Upper lobe of left lung (tissue), 6 donors: ENCODE measurements at regions not wholly inside any gene's neighbourhood (a gene's known extent, or its start where the extent isn't known, plus 50 kb on each side); places are given as distances from the start of the nearest gene placed in this dataset.

Experiments used
- ATAC-seq, 2 donors: fragments of 200-7000 bp; cut with Tn5 transposase; one replicate each; pipeline ENCODE4 v1.9.1; 2022; ENCODE audit warnings: mild to moderate bottlenecking in 2 of 2, moderate library complexity in 2 of 2; ENCODE audit not compliant: low FRiP score in 2 of 2
- DNase-seq, 2 donors: peaks; one replicate each; pipeline ENCODE4 v3.0.0-alpha.2; 2019 to 2020
- H3K27ac ChIP-seq, 4 donors: fragments of 200-600 bp; sonication (generic); one replicate each; pipeline ENCODE4 v1.5.1; 2016 to 2019
- H3K27me3 ChIP-seq, 4 donors: fragments of 200-600 bp; sonication (generic); one replicate each; pipeline ENCODE4 v1.5.1; 2017 to 2019
- H3K36me3 ChIP-seq, 4 donors: fragments of 200-600 bp; sonication (generic); one replicate each; pipeline ENCODE4 v1.5.1; 2016 to 2019
- H3K4me1 ChIP-seq, 4 donors: fragments of 200-600 bp; sonication (generic); one replicate each; pipeline ENCODE4 v1.5.1; 2018 to 2019
- H3K4me3 ChIP-seq, 4 donors: fragments of 200-600 bp; sonication (generic); one replicate each; pipeline ENCODE4 v1.5.1; 2017 to 2019; ENCODE audit warnings: mild to moderate bottlenecking in 2 of 4, moderate library complexity in 1 of 4
- H3K9me3 ChIP-seq, 4 donors: fragments of 200-600 bp; sonication (generic); one replicate each; pipeline ENCODE4 v1.5.1; 2018 to 2019
- EP300 ChIP-seq, 4 donors: sonication (generic); formaldehyde crosslinking; IDR thresholded peaks; one replicate each; pipeline ENCODE4 v1.5.1; 2017; ENCODE audit warnings: antibody characterized with exemption in 4 of 4, control low read depth in 2 of 4
- POLR2A ChIP-seq, 4 donors: fragments of 450-650 bp; IDR thresholded peaks; one replicate each; pipeline ENCODE4 v1.5.1; 2016 to 2017; ENCODE audit warnings: antibody characterized with exemption in 4 of 4, mild to moderate bottlenecking in 2 of 4
- POLR2AphosphoS5 ChIP-seq, 2 donors: sonication (generic); formaldehyde crosslinking; IDR thresholded peaks; one replicate each; pipeline ENCODE4 v1.5.1; 2017; ENCODE audit warnings: antibody characterized with exemption in 2 of 2
- WGBS, 2 donors: methylation state at CpG; one replicate each; pipeline ENCODE4 v1.1.5; 2017 to 2018; 5-methylcytosine and 5-hydroxymethylcytosine counted together
- TF ChIP-seq, protein P1 (sequence below), 6 experiments: fragments of 450-650 bp in 4 of 6; fragments of 200-600 bp in 2 of 6; sonication (generic) in 2 of 6; IDR thresholded peaks; one replicate each; pipeline ENCODE4 v1.5.1; 2016 to 2019; ENCODE audit warnings: antibody characterized with exemption in 6 of 6
- donor health status: DM: no; HTN: no; CAD: no; lungs with moderate emphysema.
- donor health status: DM: no; HTN: yes; CAD: no; lungs with severe emphysema.

DNA sequence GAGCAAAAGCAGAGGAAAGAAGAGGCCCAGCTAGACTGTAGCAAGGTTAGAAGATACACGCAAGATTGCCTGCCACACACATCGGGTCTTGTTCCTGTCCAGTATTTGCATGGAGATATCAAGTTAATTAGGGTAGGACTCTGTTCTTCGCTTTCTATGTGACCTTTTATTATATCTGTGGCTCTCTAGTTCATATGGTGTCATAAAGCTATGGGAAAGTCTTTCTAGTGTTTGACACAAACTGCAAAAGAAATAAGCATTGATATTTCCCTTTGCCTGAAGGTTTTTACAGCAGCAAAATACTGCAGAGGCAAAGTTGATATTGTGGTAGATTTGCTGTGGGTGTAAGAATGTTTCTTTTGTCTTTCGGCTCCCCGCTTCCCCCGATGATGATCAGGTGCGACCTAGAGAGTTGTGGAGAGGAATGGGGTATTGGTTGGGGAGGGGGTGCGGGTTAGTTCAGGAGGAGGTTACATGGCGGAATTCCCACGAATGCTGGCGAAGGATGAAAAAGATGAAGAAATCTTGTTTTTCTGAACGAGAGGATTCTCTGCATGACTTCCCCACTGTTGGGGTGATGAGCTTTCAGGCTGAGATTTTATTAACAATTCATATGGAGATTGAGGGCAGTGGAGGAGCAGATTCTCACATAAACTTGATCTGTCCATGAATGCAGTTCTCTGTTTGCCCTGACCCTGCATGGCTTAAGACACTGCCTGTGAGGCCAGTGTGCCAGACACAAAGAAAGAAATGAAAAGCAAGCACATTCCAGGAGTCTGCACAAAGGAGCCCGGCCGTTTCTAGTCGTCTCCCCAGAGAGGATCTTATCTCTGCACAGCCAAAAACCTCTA lies 550.2 kb downstream of the USP25 start:
- Histone ChIP-seq H3K9me3 (no peaks in the 10 kb centered on the region), H3K27ac (peak overlapping the region in 3 of 4 donors; percentile 6 to 25 (median 25)), H3K4me3 (peak overlapping the region in 1 of 4 donors; percentile 7), H3K4me1 (no peaks in the 10 kb centered on the region), H3K27me3 (no peaks in the 10 kb centered on the region), H3K36me3 (no peaks in the 10 kb centered on the region)
- peak in 1 of 2 donors; percentile 89 for ATAC-seq
- 62 to 70% methylated on average over 15 of the region's 15 CpGs for whole genome bisulfite sequencing, 2 donors
- TF ChIP-seq, protein P1, sequence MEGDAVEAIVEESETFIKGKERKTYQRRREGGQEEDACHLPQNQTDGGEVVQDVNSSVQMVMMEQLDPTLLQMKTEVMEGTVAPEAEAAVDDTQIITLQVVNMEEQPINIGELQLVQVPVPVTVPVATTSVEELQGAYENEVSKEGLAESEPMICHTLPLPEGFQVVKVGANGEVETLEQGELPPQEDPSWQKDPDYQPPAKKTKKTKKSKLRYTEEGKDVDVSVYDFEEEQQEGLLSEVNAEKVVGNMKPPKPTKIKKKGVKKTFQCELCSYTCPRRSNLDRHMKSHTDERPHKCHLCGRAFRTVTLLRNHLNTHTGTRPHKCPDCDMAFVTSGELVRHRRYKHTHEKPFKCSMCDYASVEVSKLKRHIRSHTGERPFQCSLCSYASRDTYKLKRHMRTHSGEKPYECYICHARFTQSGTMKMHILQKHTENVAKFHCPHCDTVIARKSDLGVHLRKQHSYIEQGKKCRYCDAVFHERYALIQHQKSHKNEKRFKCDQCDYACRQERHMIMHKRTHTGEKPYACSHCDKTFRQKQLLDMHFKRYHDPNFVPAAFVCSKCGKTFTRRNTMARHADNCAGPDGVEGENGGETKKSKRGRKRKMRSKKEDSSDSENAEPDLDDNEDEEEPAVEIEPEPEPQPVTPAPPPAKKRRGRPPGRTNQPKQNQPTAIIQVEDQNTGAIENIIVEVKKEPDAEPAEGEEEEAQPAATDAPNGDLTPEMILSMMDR (IDR thresholded peaks at IDR 0.05): no peak
- TF ChIP-seq POLR2A (IDR thresholded peaks at IDR 0.05) (no peak), EP300 (IDR thresholded peaks at IDR 0.05) (no peak), POLR2AphosphoS5 (IDR thresholded peaks at IDR 0.05) (no peak)
- no peak for DNase-seq

DNA sequence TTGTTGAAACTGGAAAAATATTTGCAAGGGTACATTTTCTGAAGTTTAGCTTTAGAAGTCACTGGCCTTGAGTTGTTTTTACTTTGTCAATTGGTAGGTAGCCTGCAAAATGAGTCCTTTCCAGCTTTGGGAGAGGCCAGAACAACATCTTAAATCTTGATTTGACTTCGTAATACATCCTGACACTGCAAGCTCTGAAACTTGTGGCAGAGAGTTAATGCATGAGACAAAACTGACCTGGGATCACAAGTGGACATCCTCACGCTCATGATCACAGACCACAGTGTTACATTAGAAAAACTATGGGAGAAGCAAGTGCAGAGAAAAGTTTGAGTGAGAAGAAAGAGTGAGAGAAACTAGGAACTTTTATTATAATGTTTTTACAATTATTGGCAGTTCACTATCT lies 550.9 kb downstream of the USP25 start:
- no peaks in the 10 kb centered on the region for H3K27me3 ChIP-seq
- peak overlapping the region in 1 of 4 donors; percentile 7 for H3K4me3 ChIP-seq
- DNase-seq (no peak), ATAC-seq (peak in 1 of 2 donors; percentile 17)
- H3K27ac ChIP-seq: peak overlapping the region in 3 of 4 donors; percentile 2 to 25 (median 6)
- TF ChIP-seq POLR2AphosphoS5 (IDR thresholded peaks at IDR 0.05) (no peak), EP300 (IDR thresholded peaks at IDR 0.05) (no peak), POLR2A (IDR thresholded peaks at IDR 0.05) (no peak)
- TF ChIP-seq, protein P1 (IDR thresholded peaks at IDR 0.05): no peak
- no peaks in the 10 kb centered on the region for H3K36me3 ChIP-seq
- no peaks in the 10 kb centered on the region for H3K4me1 ChIP-seq
- no peaks in the 10 kb centered on the region for H3K9me3 ChIP-seq
- 63 to 78% methylated on average over 2 of the region's 2 CpGs for WGBS, 2 donors

DNA sequence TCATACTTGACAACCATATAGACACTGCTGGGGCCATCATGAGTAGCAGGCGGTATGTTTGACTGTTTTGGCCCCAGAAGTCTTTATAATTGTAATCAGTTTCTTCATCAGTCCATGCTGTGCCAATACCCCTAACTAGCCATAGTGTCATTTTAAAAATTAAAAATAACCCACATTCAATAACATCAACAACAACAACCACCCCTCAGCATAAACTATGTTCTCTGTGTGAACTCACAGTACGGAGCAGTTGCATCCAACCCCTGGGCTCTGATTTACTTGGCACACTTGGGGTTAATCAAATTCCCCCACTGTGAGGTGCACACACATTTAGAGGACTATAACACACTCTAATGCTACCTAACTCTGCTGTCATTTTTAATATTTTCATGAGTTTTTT lies 553.7 kb downstream of the USP25 start:
- H3K4me3 ChIP-seq: no peak overlapping the region
- TF ChIP-seq, protein P1 (IDR thresholded peaks at IDR 0.05): no peak
- TF ChIP-seq POLR2AphosphoS5 (IDR thresholded peaks at IDR 0.05) (no peak), POLR2A (IDR thresholded peaks at IDR 0.05) (no peak), EP300 (IDR thresholded peaks at IDR 0.05) (no peak)
- no peak overlapping the region for H3K27ac ChIP-seq
- H3K9me3 ChIP-seq: no peaks in the 10 kb centered on the region
- no peaks in the 10 kb centered on the region for H3K36me3 ChIP-seq
- ATAC-seq: no peak
- H3K4me1 ChIP-seq: no peaks in the 10 kb centered on the region
- 93% methylated on average over 2 of the region's 2 CpGs for WGBS, 2 donors
- no peaks in the 10 kb centered on the region for H3K27me3 ChIP-seq
- DNase-seq: no peak

DNA sequence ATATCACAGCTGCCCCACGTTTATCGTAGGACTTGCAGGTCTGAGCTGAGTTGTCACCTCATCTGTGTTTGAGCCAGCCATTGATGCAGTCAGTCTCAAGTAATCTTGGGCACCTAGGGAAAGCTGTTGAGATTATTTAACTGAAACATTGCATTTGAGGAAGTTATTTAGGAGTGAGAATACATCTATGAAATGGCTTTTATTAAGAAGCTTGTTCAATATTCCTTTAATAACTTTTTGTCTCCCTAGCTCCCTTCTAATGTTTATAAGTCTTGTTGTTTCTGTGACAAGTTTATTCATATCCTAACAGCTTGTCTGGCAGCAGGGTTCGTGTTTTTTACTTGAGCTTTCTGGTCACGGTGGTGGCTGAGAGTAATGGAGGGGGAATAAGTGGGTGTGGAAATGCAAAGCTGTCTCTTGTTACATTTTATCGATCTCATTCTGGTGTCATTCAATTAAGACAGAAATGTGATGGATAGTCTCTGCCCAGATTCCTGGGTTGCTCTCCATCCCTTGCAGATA lies 555.9 kb downstream of the USP25 start:
- no peak for ATAC-seq
- WGBS, 2 donors: 51 to 58% methylated on average over 5 of the region's 5 CpGs
- Histone ChIP-seq H3K27me3 (no peaks in the 10 kb centered on the region), H3K36me3 (no peaks in the 10 kb centered on the region), H3K27ac (no peak overlapping the region), H3K4me1 (no peaks in the 10 kb centered on the region), H3K4me3 (no peak overlapping the region), H3K9me3 (no peaks in the 10 kb centered on the region)
- DNase-seq: no peak
- TF ChIP-seq POLR2AphosphoS5 (IDR thresholded peaks at IDR 0.05) (no peak), POLR2A (IDR thresholded peaks at IDR 0.05) (no peak), EP300 (IDR thresholded peaks at IDR 0.05) (no peak)
- TF ChIP-seq, protein P1 (IDR thresholded peaks at IDR 0.05): no peak
